GM21619 (cell line): ENCODE measurements at regions not wholly inside any gene's neighbourhood (a gene's known extent, or its start where the extent isn't known, plus 50 kb on each side); places are given as distances from the start of the nearest gene placed in this dataset.
A peak's percentile ranks its signal among the peaks of the same experiment; 100 is the strongest.
"Not testable (repeated sequence)": the region's sequence is repeated elsewhere in the genome, so short reads cannot be mapped to it uniquely, and the experiment has no call there.

Experiments used
- ATAC-seq: cut with Tn5 transposase; IDR thresholded peaks from one replicate; pipeline ENCODE4 v1.9.1; 2021; ENCODE audit not compliant: unreplicated experiment

DNA sequence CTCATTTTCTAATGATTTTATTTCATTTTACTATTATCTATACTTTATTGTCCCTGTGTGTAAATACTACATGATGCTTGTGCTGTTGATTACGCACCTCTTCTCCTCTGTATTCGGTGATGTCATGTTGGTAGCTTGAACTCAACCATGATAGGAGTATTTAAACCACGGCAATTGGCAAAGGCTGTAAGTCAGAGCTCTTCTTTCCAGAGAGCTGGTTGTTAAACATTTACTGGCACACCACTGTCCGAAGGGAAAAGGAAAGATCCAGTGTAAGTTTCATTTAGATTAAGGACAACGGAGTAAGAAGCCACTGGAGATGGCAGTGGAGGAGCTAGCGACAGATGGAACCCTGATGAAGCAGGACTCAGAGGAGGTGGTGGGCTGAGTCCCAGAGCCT is 93.4 kb upstream of the KCNE2 start:
- ATAC-seq: no peak

GRCh38 chr21:34271189-34271851 is 92.5 kb upstream of the KCNE2 start:
- ATAC-seq: no peak

GRCh38 chr21:34272321-34272720 is 91.5 kb upstream of the KCNE2 start:
- ATAC-seq: no peak

DNA sequence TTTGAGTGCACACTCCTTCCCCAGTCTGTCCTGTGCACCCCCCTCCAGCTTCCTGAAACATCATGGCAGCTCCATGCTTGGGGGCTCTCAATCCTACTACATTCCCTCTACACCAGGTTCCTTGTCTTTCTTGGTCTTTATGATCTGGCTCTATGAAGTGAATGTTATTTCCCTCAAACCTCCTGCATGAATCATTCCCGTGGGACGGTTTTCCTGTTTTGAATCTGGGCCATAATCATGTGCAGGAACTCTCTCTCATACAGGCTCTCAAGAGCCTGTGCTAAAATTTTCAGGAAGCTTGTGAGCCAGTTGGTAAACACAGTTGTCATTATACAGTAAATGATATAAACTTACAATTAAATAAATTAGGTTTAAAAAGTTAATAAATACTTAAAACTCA is 89.8 kb upstream of the KCNE2 start:
- no peak for ATAC-seq

- ATAC-seq: peak; percentile 65
Measured at GRCh38 chr21:34276711-34277425, 86.9 kb upstream of the KCNE2 start.

GRCh38 chr21:34278451-34278850 is 85.4 kb upstream of the KCNE2 start:
- no peak for ATAC-seq

DNA sequence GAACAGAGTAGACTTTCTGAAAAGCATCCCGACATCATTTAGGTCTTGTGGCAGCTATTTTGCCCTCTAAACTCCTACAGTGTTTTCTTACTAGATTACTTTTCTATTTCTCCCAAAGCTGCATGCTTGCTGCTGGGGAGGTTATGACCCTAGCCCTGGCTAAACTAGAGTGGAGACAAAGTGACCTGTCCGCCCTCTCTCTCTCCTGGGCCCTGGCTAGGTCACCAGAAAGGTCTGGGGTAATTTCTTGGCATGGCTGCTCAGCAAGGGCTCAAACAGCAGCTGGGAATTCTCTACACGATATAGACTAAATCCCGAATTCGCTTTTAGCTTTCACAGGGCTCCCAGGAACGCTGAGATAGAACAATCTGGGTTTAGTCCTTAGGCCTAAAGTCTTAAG is 84.5 kb upstream of the KCNE2 start:
- ATAC-seq: no peak

DNA sequence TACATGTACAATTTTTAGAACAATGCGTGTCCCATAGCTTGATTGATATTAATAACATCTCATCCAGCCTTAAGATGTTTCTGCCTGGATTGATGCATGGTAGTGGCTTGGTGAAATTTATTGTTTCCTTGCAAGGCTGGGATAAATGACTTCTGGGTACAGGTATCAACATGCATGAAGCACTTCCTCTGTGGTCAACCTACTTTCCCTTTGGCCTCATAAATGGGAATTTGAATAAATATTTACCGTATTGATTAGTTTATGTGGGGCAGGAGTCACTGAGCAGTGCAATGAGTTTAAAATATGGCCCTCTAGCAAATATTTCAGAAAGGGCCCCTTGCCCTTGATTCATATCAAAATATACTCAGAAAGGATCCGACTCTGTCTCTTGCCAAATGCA is 83.9 kb upstream of the KCNE2 start:
- no peak for ATAC-seq

GRCh38 chr21:34280389-34280795 is 83.4 kb upstream of the KCNE2 start:
- no peak for ATAC-seq

DNA sequence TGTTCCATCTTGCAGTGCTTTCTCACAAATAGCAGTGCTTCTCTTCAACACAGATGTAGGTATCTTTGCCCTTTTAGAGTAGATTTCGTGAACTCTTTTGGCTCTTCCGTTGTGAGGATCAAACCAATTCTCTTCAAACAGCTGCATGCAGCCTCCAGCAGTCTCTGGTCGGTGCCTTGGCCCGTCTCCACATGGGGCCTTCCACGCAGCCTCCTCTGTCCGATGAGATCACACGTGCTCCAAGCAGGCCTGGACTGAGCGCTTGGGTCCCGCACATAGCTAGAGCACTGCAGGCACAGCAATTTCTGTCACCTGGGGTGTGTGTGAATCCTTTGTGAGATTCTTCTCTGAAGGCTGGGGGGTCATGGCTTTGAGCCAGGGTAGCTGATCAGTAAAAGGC is 82.8 kb upstream of the KCNE2 start:
- ATAC-seq: no peak

GRCh38 chr21:34282223-34282622 is 81.6 kb upstream of the KCNE2 start:
- no peak for ATAC-seq

DNA sequence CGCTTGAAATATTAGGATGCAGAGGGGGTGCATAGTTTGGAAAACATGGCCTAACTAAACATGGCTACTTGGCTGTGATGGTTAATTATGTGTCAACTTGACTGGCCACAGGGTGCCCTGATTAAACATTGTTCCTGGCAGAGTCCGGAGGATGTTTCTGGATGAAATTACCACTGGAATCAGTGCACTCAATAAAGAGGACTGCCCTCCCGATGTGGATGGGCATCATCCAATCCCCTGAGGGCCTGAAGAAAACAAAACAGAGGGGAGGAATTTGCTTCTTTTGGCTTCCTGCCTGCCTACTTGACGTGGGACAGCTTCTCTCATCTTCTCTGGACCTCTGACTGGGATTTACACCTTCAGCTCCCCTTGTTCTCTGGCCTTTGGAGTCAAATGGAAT is 79.1 kb upstream of the KCNE2 start:
- no peak for ATAC-seq

GRCh38 chr21:34288042-34288441 is 75.8 kb upstream of the KCNE2 start:
- not testable (repeated sequence) for ATAC-seq

GRCh38 chr21:34289856-34290255 is 74.0 kb upstream of the KCNE2 start:
- no peak for ATAC-seq

- no peak for ATAC-seq
Measured at GRCh38 chr21:34296878-34297277, 66.9 kb upstream of the KCNE2 start.

DNA sequence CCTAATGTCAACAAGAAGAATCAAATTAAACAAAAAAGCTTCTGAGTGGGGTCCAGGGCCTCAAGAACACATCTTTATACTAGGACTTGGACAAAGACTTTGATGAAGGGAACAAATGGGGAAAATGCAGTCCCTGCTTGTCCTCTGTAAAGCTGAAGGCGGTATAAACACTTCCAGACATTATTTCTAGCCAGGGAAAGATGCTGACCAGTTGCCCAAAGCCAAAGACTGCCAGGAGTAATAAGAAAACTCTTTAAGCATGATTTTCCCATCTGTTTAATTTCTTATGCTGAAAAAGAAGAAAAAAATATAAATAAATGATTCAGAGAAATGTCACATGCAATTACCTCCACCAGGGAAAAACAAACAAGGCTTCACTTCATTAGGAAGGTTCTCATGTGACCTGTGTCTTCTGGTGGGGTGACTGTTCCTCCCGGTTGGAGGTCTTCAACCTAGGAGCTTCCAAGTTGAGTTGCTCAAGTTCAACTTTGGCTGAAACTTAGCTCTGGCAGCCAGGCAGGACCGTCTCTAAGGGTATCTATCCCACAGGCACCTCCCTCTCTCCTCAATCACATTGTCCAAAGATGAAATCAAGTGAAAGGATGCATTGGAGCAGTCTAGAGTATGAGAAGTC is 65.2 kb upstream of the KCNE2 start:
- ATAC-seq: no peak

DNA sequence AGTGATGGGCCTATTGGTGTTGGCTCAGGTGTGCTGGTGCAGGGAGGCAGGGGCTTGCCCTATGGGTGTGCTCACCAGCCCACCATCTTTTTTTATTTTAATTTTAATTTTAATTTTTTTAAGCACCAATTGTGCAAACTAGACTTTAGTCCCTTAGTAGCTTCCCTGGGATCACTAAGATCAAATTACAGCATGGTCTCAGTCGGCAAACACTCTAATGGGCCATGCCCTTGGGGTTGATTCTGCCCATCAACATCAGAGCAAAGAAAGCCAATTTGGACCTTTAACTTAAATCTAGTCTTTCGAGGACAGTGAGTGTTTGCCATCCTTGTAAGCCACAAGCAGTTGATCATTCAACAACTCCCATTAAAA is 64.7 kb upstream of the KCNE2 start:
- no peak for ATAC-seq

DNA sequence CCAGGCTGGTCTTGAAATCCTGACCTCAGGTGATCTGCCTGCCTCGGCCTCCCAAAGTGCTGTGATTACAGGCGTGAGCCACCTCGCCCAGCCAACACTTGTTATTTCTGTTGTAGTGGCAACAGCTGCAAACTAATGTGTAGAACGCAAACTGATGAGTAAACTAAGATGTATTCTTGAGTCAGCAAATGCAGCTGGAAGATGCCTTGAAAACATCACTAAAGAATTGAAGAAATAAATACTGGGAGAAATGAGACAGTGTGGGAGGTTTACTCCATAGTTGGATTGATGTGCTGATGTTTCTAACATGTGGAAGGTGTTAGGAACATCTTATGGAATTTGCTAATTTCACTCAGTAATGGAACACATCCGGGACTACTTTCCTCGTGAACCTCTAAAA is 61.3 kb upstream of the KCNE2 start:
- ATAC-seq: no peak

DNA sequence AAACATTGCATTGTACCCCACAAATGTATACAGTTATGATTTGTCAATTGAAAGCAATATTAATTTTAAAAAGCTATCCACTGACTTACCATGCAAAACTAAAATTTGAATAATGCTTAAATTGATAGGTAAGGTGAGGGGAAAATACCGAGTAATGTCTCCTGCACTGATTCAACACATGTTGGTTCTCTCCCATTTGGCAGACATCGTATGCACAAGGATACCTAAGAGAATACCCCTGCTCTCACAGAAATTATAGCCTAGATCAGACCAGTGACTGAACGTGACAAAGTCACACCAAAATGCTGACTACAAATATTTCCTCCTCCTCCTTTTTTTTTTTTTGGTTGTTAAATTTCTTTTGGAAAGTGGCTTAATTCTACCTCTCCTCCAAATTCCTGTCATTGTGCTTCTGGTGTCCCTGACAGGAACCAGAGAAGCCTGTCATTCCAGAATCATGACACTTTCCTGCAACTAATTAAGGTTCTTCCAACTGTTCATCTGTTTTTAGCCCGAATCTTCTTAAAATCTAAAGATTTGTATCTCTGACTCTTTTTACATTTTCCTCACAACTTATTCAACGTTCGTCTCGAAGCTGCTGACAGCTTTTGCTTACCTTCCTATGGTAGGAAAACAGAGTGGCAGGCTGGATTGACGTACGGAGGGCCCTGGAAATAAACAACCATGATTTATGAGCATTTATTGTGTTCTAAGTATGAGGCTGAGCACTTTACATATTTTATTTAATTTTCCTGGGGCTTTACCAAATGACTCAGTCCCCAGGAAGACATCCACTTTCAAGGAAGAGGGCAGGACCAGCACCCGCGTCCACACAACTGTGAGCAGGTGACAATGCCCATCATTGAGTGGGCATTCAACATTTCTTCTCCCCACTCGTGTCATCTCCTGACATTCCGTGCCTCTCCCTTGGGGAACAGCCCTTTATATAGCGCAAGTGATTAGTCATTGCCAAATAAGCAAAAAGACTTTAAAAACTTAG is 57.9 kb upstream of the KCNE2 start:
- ATAC-seq: no peak

GRCh38 chr21:34307991-34308532 is 55.7 kb upstream of the KCNE2 start:
- no peak for ATAC-seq
